ENCODE measurements at regions not wholly inside any gene's neighbourhood (a gene's known extent, or its start where the extent isn't known, plus 50 kb on each side); places are given as distances from the start of the nearest gene placed in this dataset.

DNA sequence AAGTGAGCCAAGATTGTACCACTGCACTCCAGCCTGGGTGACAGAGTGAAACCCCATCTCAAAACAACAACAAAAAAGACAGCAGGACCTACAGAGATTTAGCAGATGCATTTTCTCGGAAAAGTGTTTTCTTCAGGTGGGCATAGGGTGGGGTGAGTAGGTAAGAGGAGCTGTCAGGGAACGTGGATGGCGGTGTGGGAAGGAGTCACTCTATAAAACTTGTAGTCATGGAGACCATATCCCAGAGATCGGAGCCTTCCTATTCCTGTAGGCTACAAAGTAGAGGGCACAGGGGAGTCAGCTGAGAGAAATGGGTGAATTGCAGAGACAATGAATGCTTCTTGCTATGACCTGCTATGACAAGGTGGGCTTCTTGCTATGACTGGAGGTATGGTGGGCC, 283.0 kb upstream of the FOXK1 start:
- H3K36me3 ChIP-seq (ENCODE audit: control insufficient read depth in 1 of 2, insufficient read depth in 2 of 2, low read length in 2 of 2): no peaks in the 10 kb centered on the region
- peaks cover 0 to 5% of the 10 kb centered on the region in 2 donors for H3K9me3 ChIP-seq (ENCODE audit: control insufficient read depth in 1 of 2, low read length in 2 of 2)
- no peak overlapping the region for H3K27ac ChIP-seq (ENCODE audit: low read length)
- H3K27me3 ChIP-seq (ENCODE audit: low read depth, low read length): no peaks in the 10 kb centered on the region
- H3K4me3 ChIP-seq (ENCODE audit: low read depth in 1 of 2, low read length in 2 of 2): no peak overlapping the region
- no peaks in the 10 kb centered on the region for H3K4me1 ChIP-seq (ENCODE audit: control insufficient read depth in 1 of 2, insufficient read depth in 2 of 2, low read length in 2 of 2)

DNA sequence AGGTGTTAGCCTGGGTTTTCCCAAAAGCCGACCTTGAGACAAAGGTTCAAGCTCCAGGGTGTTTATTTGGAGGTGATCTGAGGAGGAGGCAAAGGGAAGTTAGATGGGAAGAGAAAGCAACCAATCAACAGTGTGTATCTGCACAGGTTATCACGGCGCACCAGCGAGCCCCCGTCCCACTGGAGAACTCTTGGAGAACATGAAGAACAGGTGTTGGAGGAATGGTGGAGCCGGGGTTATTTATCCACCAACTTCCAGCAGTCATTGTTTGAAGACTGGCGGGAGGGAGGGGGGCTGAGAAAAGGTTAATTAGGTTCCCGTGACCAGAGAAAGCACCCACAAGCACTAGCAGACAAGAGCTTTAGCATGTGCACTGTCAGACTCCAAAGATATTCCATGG, 282.5 kb upstream of the FOXK1 start:
- peaks cover 0 to 5% of the 10 kb centered on the region in 2 donors for H3K9me3 ChIP-seq (ENCODE audit: control insufficient read depth in 1 of 2, low read length in 2 of 2)
- H3K36me3 ChIP-seq (ENCODE audit: control insufficient read depth in 1 of 2, insufficient read depth in 2 of 2, low read length in 2 of 2): no peaks in the 10 kb centered on the region
- H3K27ac ChIP-seq (ENCODE audit: low read length): no peak overlapping the region

DNA sequence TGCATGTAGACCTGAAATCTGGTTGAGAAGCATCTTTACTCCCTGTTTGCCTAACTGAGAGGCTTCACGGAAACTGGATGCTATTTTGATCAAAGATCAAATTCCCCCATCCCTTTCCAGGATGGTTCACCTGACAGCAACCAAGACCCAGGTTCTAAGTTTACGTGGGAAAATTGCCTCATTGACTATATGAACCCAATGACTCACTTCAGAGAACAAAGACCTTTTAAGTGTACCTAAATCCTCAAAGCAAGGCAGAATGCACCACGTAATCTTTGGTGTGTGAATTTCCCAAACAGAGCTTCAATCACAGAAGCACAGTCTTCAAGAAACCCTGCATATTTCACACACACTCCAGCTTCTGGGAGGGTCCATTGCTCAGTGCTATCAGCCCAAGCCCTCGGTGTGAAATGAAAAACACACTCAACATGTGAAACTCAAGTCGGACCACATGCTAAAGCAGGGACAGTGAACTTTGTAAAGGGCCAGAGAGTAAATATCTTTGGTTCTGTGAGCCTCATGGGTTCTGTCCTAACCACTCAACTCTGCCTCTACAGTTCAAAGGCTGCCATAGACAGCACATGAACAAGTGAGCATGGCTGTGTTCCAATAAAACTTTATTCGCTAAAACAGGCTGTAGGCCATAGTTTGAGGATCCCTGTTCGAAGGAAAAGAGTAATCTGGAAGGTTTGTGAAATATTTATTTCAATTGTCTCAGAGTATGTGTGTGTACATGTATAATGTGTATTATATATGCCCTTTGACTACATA, 275.6 kb upstream of the FOXK1 start:
- H3K27me3 ChIP-seq (ENCODE audit: low read depth, low read length): no peaks in the 10 kb centered on the region
- H3K27ac ChIP-seq (ENCODE audit: low read length): no peak overlapping the region
- H3K4me3 ChIP-seq (ENCODE audit: low read depth in 1 of 2, low read length in 2 of 2): no peak overlapping the region
- no peaks in the 10 kb centered on the region for H3K36me3 ChIP-seq (ENCODE audit: control insufficient read depth in 1 of 2, insufficient read depth in 2 of 2, low read length in 2 of 2)
- H3K4me1 ChIP-seq (ENCODE audit: control insufficient read depth in 1 of 2, insufficient read depth in 2 of 2, low read length in 2 of 2): no peaks in the 10 kb centered on the region
- peaks cover 0 to 2% of the 10 kb centered on the region in 2 donors for H3K9me3 ChIP-seq (ENCODE audit: control insufficient read depth in 1 of 2, low read length in 2 of 2)

More for the DNA sequence above, 282.5 kb upstream of the FOXK1 start:
- H3K4me3 ChIP-seq (ENCODE audit: low read depth in 1 of 2, low read length in 2 of 2): no peak overlapping the region
- no peaks in the 10 kb centered on the region for H3K4me1 ChIP-seq (ENCODE audit: control insufficient read depth in 1 of 2, insufficient read depth in 2 of 2, low read length in 2 of 2)
- no peaks in the 10 kb centered on the region for H3K27me3 ChIP-seq (ENCODE audit: low read depth, low read length)

DNA sequence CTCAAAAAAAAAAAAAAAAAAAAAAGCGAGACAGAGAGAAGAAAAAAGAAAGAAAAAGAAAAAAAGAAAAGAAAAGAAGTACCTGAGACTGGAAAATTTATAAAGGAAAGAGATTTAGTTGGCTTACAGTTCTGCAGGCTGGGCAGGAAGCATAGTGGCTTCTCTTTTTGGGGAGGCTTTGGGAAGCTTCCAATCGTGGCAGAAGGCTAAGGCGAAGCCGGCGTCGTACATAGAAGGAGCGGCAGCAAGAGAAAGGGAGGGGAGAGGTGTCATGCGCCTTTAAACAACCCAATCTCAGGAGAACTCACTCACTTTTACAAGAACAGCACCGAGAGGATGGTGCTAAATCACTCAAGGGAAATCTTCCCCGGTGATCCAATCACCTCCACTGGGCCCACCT, 272.1 kb upstream of the FOXK1 start:
- Histone ChIP-seq H3K4me1 (ENCODE audit: control insufficient read depth in 1 of 2, insufficient read depth in 2 of 2, low read length in 2 of 2) (no peaks in the 10 kb centered on the region), H3K4me3 (ENCODE audit: low read depth in 1 of 2, low read length in 2 of 2) (no peak overlapping the region), H3K9me3 (ENCODE audit: control insufficient read depth in 1 of 2, low read length in 2 of 2) (peaks cover 0 to 12% of the 10 kb centered on the region in 2 donors), H3K27ac (ENCODE audit: low read length) (no peak overlapping the region), H3K36me3 (ENCODE audit: control insufficient read depth in 1 of 2, insufficient read depth in 2 of 2, low read length in 2 of 2) (no peaks in the 10 kb centered on the region), H3K27me3 (ENCODE audit: low read depth, low read length) (no peaks in the 10 kb centered on the region)

DNA sequence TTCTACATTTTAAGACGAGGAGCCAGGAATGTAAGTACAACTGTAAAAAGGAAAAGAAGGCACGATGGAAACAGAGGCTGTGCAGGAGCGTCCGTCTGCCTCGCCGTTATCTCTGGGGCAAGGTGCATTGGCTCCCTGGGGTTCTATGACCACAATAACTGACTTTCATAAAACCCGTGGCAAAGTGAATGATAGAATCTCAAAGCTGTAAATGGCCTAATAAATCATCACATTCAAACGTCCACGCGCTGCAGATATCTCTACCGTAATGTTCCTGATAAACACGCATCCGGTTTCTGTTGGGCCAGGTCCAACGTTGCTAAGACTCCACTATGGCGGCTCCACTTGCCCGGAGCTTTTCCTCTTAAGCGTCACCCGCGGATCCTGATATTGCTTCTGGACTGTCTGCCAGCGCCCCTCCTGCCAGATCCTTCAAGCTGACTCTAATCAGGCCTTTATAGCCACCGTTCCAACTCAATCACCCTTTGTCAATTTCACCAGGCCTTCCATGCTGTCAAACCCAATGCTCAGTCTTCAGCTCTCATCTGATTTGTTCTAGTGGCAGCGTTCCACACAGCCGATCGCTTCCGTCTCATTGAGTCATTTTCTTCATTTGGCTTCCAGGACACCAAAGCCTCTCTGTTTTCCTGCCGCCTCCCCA, 265.6 kb upstream of the FOXK1 start:
- H3K27me3 ChIP-seq (ENCODE audit: low read depth, low read length): no peaks in the 10 kb centered on the region
- H3K9me3 ChIP-seq (ENCODE audit: control insufficient read depth in 1 of 2, low read length in 2 of 2): peaks cover 6 to 10% of the 10 kb centered on the region in 2 donors
- no peaks in the 10 kb centered on the region for H3K4me1 ChIP-seq (ENCODE audit: control insufficient read depth in 1 of 2, insufficient read depth in 2 of 2, low read length in 2 of 2)
- H3K27ac ChIP-seq (ENCODE audit: low read length): no peak overlapping the region
- H3K4me3 ChIP-seq (ENCODE audit: low read depth in 1 of 2, low read length in 2 of 2): peak overlapping the region; percentile 24 to 55
- H3K36me3 ChIP-seq (ENCODE audit: control insufficient read depth in 1 of 2, insufficient read depth in 2 of 2, low read length in 2 of 2): no peaks in the 10 kb centered on the region

DNA sequence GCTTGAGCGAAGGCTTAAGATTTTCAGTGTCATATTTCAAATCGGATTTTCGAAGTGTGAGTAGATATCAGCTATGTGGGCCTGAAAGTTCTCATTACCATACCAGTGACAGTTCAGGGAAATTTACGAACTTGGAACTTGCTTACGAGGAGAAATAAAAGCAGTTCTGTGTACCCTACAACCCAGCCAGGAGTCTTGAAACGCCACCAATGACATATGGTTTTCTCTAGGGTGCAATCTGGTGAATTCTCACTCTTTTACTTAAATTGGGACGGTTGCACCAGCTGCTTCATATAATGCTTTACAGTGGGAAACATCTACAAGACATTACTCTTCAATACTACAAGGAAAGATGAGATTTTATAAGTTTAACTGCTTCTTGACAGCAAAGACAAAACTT, 253.6 kb upstream of the FOXK1 start:
- Histone ChIP-seq H3K27ac (ENCODE audit: low read length) (no peak overlapping the region), H3K4me1 (ENCODE audit: control insufficient read depth in 1 of 2, insufficient read depth in 2 of 2, low read length in 2 of 2) (no peaks in the 10 kb centered on the region)

DNA sequence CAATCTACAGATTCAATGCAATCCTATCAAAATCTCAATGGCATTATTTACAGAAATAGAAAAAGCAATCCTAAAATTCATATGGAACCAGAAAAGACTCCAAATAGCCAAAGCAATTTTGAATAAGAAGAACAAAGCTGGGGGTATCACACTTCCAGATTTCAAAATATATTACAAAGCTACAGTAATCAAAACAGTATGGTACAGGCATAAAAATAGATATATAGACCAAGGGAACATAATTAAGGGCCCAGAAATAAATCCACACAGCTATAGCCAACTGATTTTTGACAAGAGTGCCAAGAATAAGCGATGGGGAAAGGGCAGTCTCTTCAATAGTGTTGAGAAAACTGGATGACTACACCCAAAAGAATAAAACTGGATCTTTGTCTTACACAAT, 251.9 kb upstream of the FOXK1 start:
- H3K27ac ChIP-seq (ENCODE audit: low read length): no peak overlapping the region
- H3K9me3 ChIP-seq (ENCODE audit: control insufficient read depth in 1 of 2, low read length in 2 of 2): peaks cover 0 to 13% of the 10 kb centered on the region in 2 donors
- H3K4me3 ChIP-seq (ENCODE audit: low read depth in 1 of 2, low read length in 2 of 2): no peak overlapping the region
- H3K4me1 ChIP-seq (ENCODE audit: control insufficient read depth in 1 of 2, insufficient read depth in 2 of 2, low read length in 2 of 2): no peaks in the 10 kb centered on the region
- H3K27me3 ChIP-seq (ENCODE audit: low read depth, low read length): no peaks in the 10 kb centered on the region
- H3K36me3 ChIP-seq (ENCODE audit: control insufficient read depth in 1 of 2, insufficient read depth in 2 of 2, low read length in 2 of 2): no peaks in the 10 kb centered on the region

More for the DNA sequence above, 253.6 kb upstream of the FOXK1 start:
- Histone ChIP-seq H3K27me3 (ENCODE audit: low read depth, low read length) (no peaks in the 10 kb centered on the region), H3K9me3 (ENCODE audit: control insufficient read depth in 1 of 2, low read length in 2 of 2) (peaks cover 0 to 13% of the 10 kb centered on the region in 2 donors), H3K4me3 (ENCODE audit: low read depth in 1 of 2, low read length in 2 of 2) (no peak overlapping the region), H3K36me3 (ENCODE audit: control insufficient read depth in 1 of 2, insufficient read depth in 2 of 2, low read length in 2 of 2) (no peaks in the 10 kb centered on the region)

DNA sequence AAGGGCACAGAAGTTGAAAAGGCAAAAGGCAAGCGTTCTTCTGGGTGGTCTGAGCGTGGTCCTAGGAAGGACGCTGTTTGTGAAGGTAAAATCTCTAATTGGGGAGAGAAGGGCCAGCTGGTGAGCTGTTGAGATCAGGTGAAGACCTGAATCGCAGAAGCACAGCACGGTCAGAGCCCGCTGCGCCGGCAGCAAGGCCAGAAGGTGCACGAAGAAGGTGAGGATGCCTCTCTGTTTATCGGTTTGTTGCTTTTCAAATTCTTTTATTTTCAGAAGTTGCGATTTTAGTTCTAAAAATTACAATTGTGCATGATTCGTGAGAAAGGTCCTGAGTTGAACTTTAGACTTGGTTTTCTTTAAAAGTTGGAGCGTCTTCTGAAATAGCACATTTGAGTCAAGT, 247.8 kb upstream of the FOXK1 start:
- H3K9me3 ChIP-seq (ENCODE audit: control insufficient read depth in 1 of 2, low read length in 2 of 2): peaks cover 0 to 10% of the 10 kb centered on the region in 2 donors
- no peaks in the 10 kb centered on the region for H3K27me3 ChIP-seq (ENCODE audit: low read depth, low read length)
- H3K4me3 ChIP-seq (ENCODE audit: low read depth in 1 of 2, low read length in 2 of 2): no peak overlapping the region
- no peaks in the 10 kb centered on the region for H3K4me1 ChIP-seq (ENCODE audit: control insufficient read depth in 1 of 2, insufficient read depth in 2 of 2, low read length in 2 of 2)
- no peak overlapping the region for H3K27ac ChIP-seq (ENCODE audit: low read length)
- no peaks in the 10 kb centered on the region for H3K36me3 ChIP-seq (ENCODE audit: control insufficient read depth in 1 of 2, insufficient read depth in 2 of 2, low read length in 2 of 2)

DNA sequence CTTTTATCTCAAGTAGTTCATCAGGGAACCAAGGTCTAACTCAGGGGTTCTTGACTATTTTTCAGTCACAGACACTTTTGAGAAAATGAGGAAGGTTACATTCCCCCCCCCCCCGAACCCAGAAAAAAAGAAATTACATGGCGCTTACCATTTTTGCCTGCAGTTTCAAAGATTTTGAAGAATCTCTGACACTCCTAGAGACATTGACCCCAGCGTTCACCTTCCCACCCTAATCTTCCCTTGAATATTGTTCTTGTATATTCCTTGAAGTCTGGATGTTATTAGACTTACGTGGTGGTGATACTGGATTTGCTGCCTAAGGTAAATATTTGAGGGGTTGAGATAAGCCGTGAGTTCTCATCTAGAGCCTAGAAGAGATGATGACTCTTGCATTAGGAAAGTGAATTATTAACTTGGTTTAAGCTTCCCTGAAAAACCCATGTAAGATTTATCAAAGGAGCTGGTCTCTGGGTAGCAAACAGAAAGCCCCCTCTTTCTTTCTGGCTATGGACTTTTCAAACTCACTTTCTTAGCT, 245.7 kb upstream of the FOXK1 start:
- no peaks in the 10 kb centered on the region for H3K4me1 ChIP-seq (ENCODE audit: control insufficient read depth in 1 of 2, insufficient read depth in 2 of 2, low read length in 2 of 2)
- no peaks in the 10 kb centered on the region for H3K36me3 ChIP-seq (ENCODE audit: control insufficient read depth in 1 of 2, insufficient read depth in 2 of 2, low read length in 2 of 2)
- no peak overlapping the region for H3K4me3 ChIP-seq (ENCODE audit: low read depth in 1 of 2, low read length in 2 of 2)
- H3K27me3 ChIP-seq (ENCODE audit: low read depth, low read length): no peaks in the 10 kb centered on the region
- no peaks in the 10 kb centered on the region for H3K9me3 ChIP-seq (ENCODE audit: control insufficient read depth in 1 of 2, low read length in 2 of 2)
- no peak overlapping the region for H3K27ac ChIP-seq (ENCODE audit: low read length)

DNA sequence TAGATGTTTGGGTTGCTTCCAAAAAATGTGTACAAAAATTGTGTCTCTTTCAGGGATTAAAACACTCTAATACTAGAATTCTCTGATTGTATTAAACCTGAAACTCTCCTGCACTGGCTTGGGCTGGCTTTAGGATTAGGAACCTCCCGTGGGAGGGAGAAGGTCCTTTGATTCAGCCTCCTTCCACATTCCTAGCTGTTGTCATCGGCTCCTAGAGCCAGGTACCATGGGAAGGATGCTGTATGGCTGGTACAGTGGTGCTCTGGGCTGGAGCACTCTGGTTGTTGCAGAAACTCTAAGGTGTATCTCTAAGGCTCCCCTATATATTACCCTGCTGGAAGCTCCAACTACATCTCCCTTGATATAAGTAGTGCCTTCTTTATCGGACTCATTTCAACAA, 245.2 kb upstream of the FOXK1 start:
- Histone ChIP-seq H3K27me3 (ENCODE audit: low read depth, low read length) (no peaks in the 10 kb centered on the region), H3K4me3 (ENCODE audit: low read depth in 1 of 2, low read length in 2 of 2) (no peak overlapping the region)

DNA sequence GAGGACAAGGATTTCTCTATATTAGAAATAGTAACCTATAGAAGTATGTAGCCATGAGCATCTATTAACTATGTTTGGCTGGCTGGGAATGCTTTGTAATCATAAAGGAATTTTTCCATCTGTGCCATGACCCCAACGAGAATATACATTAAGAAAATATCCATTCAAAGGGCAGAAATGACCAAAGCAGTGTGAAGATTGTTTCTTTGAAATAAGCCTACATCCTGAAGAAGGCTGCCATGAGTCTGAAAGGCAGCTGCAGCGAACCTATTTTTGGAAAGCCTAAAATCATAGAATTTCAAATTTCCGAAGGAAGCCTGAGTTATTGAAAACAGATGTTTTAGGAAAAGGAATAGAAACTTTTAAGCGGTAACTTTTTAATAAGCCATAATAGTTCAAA, 244.2 kb upstream of the FOXK1 start:
- Histone ChIP-seq H3K27me3 (ENCODE audit: low read depth, low read length) (no peaks in the 10 kb centered on the region), H3K9me3 (ENCODE audit: control insufficient read depth in 1 of 2, low read length in 2 of 2) (no peaks in the 10 kb centered on the region), H3K27ac (ENCODE audit: low read length) (no peak overlapping the region), H3K36me3 (ENCODE audit: control insufficient read depth in 1 of 2, insufficient read depth in 2 of 2, low read length in 2 of 2) (no peaks in the 10 kb centered on the region), H3K4me3 (ENCODE audit: low read depth in 1 of 2, low read length in 2 of 2) (no peak overlapping the region), H3K4me1 (ENCODE audit: control insufficient read depth in 1 of 2, insufficient read depth in 2 of 2, low read length in 2 of 2) (no peaks in the 10 kb centered on the region)

More for the DNA sequence above, 245.2 kb upstream of the FOXK1 start:
- Histone ChIP-seq H3K9me3 (ENCODE audit: control insufficient read depth in 1 of 2, low read length in 2 of 2) (no peaks in the 10 kb centered on the region), H3K27ac (ENCODE audit: low read length) (no peak overlapping the region), H3K36me3 (ENCODE audit: control insufficient read depth in 1 of 2, insufficient read depth in 2 of 2, low read length in 2 of 2) (no peaks in the 10 kb centered on the region), H3K4me1 (ENCODE audit: control insufficient read depth in 1 of 2, insufficient read depth in 2 of 2, low read length in 2 of 2) (no peaks in the 10 kb centered on the region)
